CD4-positive, alpha-beta T cell treated with Interleukin-17A for 4 hours (primary cell): ENCODE measurements at regions not wholly inside any gene's neighbourhood (a gene's known extent, or its start where the extent isn't known, plus 50 kb on each side); places are given as distances from the start of the nearest gene placed in this dataset.

Source experiments
- DNase-seq: peaks from one replicate; pipeline ENCODE4 v3.0.0-alpha.2; 2020; ENCODE audit warnings: mixed read lengths

- DNase-seq: no peak
Measured at GRCh38 chr4:59938166-59938565, 1262.0 kb upstream of the ADGRL3 start.

- no peak for DNase-seq
Measured at GRCh38 chr4:59945277-59945676, 1254.8 kb upstream of the ADGRL3 start.

- DNase-seq: no peak
Measured at GRCh38 chr4:59945716-59946115, 1254.4 kb upstream of the ADGRL3 start.

GRCh38 chr4:59956366-59956765 lies 1243.8 kb upstream of the ADGRL3 start:
- no peak for DNase-seq

- DNase-seq: no peak
Measured at GRCh38 chr4:59960143-59960542, 1240.0 kb upstream of the ADGRL3 start.

- no peak for DNase-seq
Measured at GRCh38 chr4:59966758-59967157, 1233.4 kb upstream of the ADGRL3 start.

- no peak for DNase-seq
Measured at GRCh38 chr4:59968796-59969195, 1231.3 kb upstream of the ADGRL3 start.

- no peak for DNase-seq
Measured at GRCh38 chr4:59969909-59970308, 1230.2 kb upstream of the ADGRL3 start.

GRCh38 chr4:59971952-59972351 lies 1228.2 kb upstream of the ADGRL3 start:
- DNase-seq: no peak

- no peak for DNase-seq
Measured at GRCh38 chr4:59973492-59973891, 1226.6 kb upstream of the ADGRL3 start.

- DNase-seq: no peak
Measured at GRCh38 chr4:59979061-59979460, 1221.1 kb upstream of the ADGRL3 start.

GRCh38 chr4:59983852-59984251 lies 1216.3 kb upstream of the ADGRL3 start:
- DNase-seq: no peak

- no peak for DNase-seq
Measured at GRCh38 chr4:59987289-59987688, 1212.8 kb upstream of the ADGRL3 start.

- DNase-seq: no peak
Measured at GRCh38 chr4:59994118-59994517, 1206.0 kb upstream of the ADGRL3 start.

- no peak for DNase-seq
Measured at GRCh38 chr4:60002603-60003337, 1197.4 kb upstream of the ADGRL3 start.

- no peak for DNase-seq
Measured at GRCh38 chr4:60013464-60014184, 1186.5 kb upstream of the ADGRL3 start.

- no peak for DNase-seq
Measured at GRCh38 chr4:60016971-60017370, 1183.2 kb upstream of the ADGRL3 start.

- no peak for DNase-seq
Measured at GRCh38 chr4:60019180-60019579, 1180.9 kb upstream of the ADGRL3 start.

GRCh38 chr4:60019946-60020345 lies 1180.2 kb upstream of the ADGRL3 start:
- no peak for DNase-seq

- no peak for DNase-seq
Measured at GRCh38 chr4:60020389-60020788, 1179.7 kb upstream of the ADGRL3 start.

GRCh38 chr4:60033826-60034225 lies 1166.3 kb upstream of the ADGRL3 start:
- no peak for DNase-seq

- no peak for DNase-seq
Measured at GRCh38 chr4:60034361-60034760, 1165.8 kb upstream of the ADGRL3 start.

GRCh38 chr4:60039908-60040307 lies 1160.2 kb upstream of the ADGRL3 start:
- DNase-seq: no peak

GRCh38 chr4:60042231-60042652 lies 1157.9 kb upstream of the ADGRL3 start:
- DNase-seq: no peak

GRCh38 chr4:60042941-60043340 lies 1157.2 kb upstream of the ADGRL3 start:
- DNase-seq: no peak
